ENCODE measurements at regions not wholly inside any gene's neighbourhood (a gene's known extent, or its start where the extent isn't known, plus 50 kb on each side); places are given as distances from the start of the nearest gene placed in this dataset.

GRCh38 chr20:40890181-40890580 is 138.4 kb upstream of the TOP1 start:
- no peak for FAIRE-seq
- no peaks in the 10 kb centered on the region for H3K4me1 Mint-ChIP-seq (ENCODE audit: low read depth, unreplicated experiment)
- TF ChIP-seq, protein P1, sequence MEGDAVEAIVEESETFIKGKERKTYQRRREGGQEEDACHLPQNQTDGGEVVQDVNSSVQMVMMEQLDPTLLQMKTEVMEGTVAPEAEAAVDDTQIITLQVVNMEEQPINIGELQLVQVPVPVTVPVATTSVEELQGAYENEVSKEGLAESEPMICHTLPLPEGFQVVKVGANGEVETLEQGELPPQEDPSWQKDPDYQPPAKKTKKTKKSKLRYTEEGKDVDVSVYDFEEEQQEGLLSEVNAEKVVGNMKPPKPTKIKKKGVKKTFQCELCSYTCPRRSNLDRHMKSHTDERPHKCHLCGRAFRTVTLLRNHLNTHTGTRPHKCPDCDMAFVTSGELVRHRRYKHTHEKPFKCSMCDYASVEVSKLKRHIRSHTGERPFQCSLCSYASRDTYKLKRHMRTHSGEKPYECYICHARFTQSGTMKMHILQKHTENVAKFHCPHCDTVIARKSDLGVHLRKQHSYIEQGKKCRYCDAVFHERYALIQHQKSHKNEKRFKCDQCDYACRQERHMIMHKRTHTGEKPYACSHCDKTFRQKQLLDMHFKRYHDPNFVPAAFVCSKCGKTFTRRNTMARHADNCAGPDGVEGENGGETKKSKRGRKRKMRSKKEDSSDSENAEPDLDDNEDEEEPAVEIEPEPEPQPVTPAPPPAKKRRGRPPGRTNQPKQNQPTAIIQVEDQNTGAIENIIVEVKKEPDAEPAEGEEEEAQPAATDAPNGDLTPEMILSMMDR (IDR thresholded peaks at IDR 0.05; ENCODE audit: insufficient read depth, low read depth, low read length), result no peak
- TF ChIP-seq EZH2 (IDR thresholded peaks at IDR 0.05; ENCODE audit: insufficient read depth, low read length), result no peak
- Histone ChIP-seq H3K79me2 (ENCODE audit: insufficient read depth, low read length) (no peaks in the 10 kb centered on the region), H3K4me3 (ENCODE audit: insufficient read depth, low read depth, low read length) (no peak overlapping the region), H3K9me3 (ENCODE audit: insufficient read depth, low read depth, low read length) (no peaks in the 10 kb centered on the region), H3K27me3 (ENCODE audit: insufficient read depth, low read length) (peaks cover 3% of the 10 kb centered on the region), H3K4me1 (ENCODE audit: insufficient read depth, low read length) (no peaks in the 10 kb centered on the region), H3K9ac (ENCODE audit: low read length) (no peak overlapping the region), H3K27ac (ENCODE audit: low read depth, low read length) (no peak overlapping the region), H4K20me1 (ENCODE audit: insufficient read depth, low read length) (no peaks in the 10 kb centered on the region), H3K36me3 (ENCODE audit: insufficient read depth, low read length) (no peaks in the 10 kb centered on the region), H3K4me2 (ENCODE audit: low read length) (no peak overlapping the region), H2AFZ (ENCODE audit: low read depth, low read length) (no peak overlapping the region)
- no peak overlapping the region for H3K4me3 Mint-ChIP-seq (ENCODE audit: unreplicated experiment)
- no peak overlapping the region for H3K27ac Mint-ChIP-seq (ENCODE audit: unreplicated experiment)
- H3K36me3 Mint-ChIP-seq (ENCODE audit: low read depth, unreplicated experiment), result no peaks in the 10 kb centered on the region
- H3K9me3 Mint-ChIP-seq (ENCODE audit: unreplicated experiment), result peaks cover 1% of the 10 kb centered on the region
- H3K27me3 Mint-ChIP-seq (ENCODE audit: low read depth, unreplicated experiment), result peaks cover 21% of the 10 kb centered on the region
- no peak for DNase-seq (ENCODE audit: low read depth)

DNA sequence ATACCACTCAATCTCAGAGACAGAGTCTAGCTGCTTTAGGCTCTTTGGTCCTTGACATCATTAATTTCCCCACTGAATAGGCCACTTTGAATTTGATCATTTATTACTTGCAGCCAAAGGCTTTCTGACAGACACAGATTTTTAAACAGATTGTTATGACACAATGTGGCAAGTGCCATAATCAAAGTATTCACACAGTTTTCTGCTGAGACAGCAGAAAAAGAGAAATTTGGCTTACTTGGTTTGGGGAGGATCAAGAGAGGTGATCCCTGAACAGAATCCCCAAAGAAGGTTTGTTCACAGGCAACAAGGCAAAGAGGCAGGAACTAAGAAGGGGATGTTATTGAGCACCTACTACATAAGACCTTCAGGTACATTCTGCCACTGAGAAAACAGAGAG is 138.0 kb upstream of the TOP1 start:
- Mint-ChIP-seq H3K4me3 (ENCODE audit: unreplicated experiment) (no peak overlapping the region), H3K36me3 (ENCODE audit: low read depth, unreplicated experiment) (no peaks in the 10 kb centered on the region), H3K4me1 (ENCODE audit: low read depth, unreplicated experiment) (no peaks in the 10 kb centered on the region), H3K27ac (ENCODE audit: unreplicated experiment) (no peak overlapping the region), H3K27me3 (ENCODE audit: low read depth, unreplicated experiment) (peaks cover 19% of the 10 kb centered on the region), H3K9me3 (ENCODE audit: unreplicated experiment) (peaks cover 1% of the 10 kb centered on the region)
- H3K27ac ChIP-seq (ENCODE audit: low read depth, low read length), result no peak overlapping the region
- no peak for DNase-seq (ENCODE audit: low read depth)
- no peak overlapping the region for H3K9ac ChIP-seq (ENCODE audit: low read length)
- TF ChIP-seq, protein P1 (IDR thresholded peaks at IDR 0.05; ENCODE audit: insufficient read depth, low read depth, low read length), result no peak
- TF ChIP-seq EZH2 (IDR thresholded peaks at IDR 0.05; ENCODE audit: insufficient read depth, low read length), result no peak
- H4K20me1 ChIP-seq (ENCODE audit: insufficient read depth, low read length), result no peaks in the 10 kb centered on the region
- no peaks in the 10 kb centered on the region for H3K9me3 ChIP-seq (ENCODE audit: insufficient read depth, low read depth, low read length)
- peaks cover 3% of the 10 kb centered on the region for H3K27me3 ChIP-seq (ENCODE audit: insufficient read depth, low read length)
- no peak overlapping the region for H2AFZ ChIP-seq (ENCODE audit: low read depth, low read length)
- H3K79me2 ChIP-seq (ENCODE audit: insufficient read depth, low read length), result no peaks in the 10 kb centered on the region
- no peaks in the 10 kb centered on the region for H3K36me3 ChIP-seq (ENCODE audit: insufficient read depth, low read length)
- H3K4me1 ChIP-seq (ENCODE audit: insufficient read depth, low read length), result no peaks in the 10 kb centered on the region
- no peak overlapping the region for H3K4me3 ChIP-seq (ENCODE audit: insufficient read depth, low read depth, low read length)
- no peak for FAIRE-seq
- no peak overlapping the region for H3K4me2 ChIP-seq (ENCODE audit: low read length)

DNA sequence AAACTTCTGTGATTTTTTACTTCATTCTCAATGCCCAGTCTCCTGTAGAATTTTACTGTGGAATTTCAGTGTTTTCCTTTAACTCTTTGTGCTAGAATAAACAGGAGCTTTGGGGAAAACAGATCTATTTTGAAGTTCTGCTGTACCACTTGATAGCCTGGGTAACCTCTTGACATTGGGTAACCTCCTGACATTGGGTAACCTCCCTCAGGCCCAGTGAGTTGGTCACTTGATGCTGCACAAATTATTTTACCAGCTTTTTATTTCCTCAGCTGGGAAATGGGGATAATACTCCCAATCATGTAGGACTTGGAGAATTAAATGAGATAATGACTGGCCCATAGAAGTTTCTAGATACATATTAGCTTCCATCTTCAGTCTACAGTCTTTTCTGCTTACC is 137.3 kb upstream of the TOP1 start:
- DNase-seq (ENCODE audit: low read depth) (no peak), FAIRE-seq (no peak)
- Histone ChIP-seq H3K4me3 (ENCODE audit: insufficient read depth, low read depth, low read length) (no peak overlapping the region), H3K79me2 (ENCODE audit: insufficient read depth, low read length) (no peaks in the 10 kb centered on the region), H2AFZ (ENCODE audit: low read depth, low read length) (no peak overlapping the region), H4K20me1 (ENCODE audit: insufficient read depth, low read length) (no peaks in the 10 kb centered on the region), H3K9me3 (ENCODE audit: insufficient read depth, low read depth, low read length) (no peaks in the 10 kb centered on the region), H3K27ac (ENCODE audit: low read depth, low read length) (no peak overlapping the region), H3K36me3 (ENCODE audit: insufficient read depth, low read length) (no peaks in the 10 kb centered on the region), H3K27me3 (ENCODE audit: insufficient read depth, low read length) (peaks cover 2% of the 10 kb centered on the region), H3K4me1 (ENCODE audit: insufficient read depth, low read length) (no peaks in the 10 kb centered on the region), H3K4me2 (ENCODE audit: low read length) (no peak overlapping the region), H3K9ac (ENCODE audit: low read length) (no peak overlapping the region)
- Mint-ChIP-seq H3K4me3 (ENCODE audit: unreplicated experiment) (no peak overlapping the region), H3K36me3 (ENCODE audit: low read depth, unreplicated experiment) (no peaks in the 10 kb centered on the region), H3K9me3 (ENCODE audit: unreplicated experiment) (no peaks in the 10 kb centered on the region), H3K27ac (ENCODE audit: unreplicated experiment) (no peak overlapping the region), H3K4me1 (ENCODE audit: low read depth, unreplicated experiment) (no peaks in the 10 kb centered on the region), H3K27me3 (ENCODE audit: low read depth, unreplicated experiment) (peaks cover 25% of the 10 kb centered on the region)
- no peak for TF ChIP-seq EZH2 (IDR thresholded peaks at IDR 0.05; ENCODE audit: insufficient read depth, low read length)
- TF ChIP-seq, protein P1 (IDR thresholded peaks at IDR 0.05; ENCODE audit: insufficient read depth, low read depth, low read length), result no peak
